CD14-positive monocyte (primary cell): ENCODE measurements at regions not wholly inside any gene's neighbourhood (a gene's known extent, or its start where the extent isn't known, plus 50 kb on each side); places are given as distances from the start of the nearest gene placed in this dataset.

Experiments
- DNase-seq, 3 donors: peaks; one replicate each; pipeline ENCODE4 v3.0.0-alpha.2; 2011 to 2022
- H2AFZ ChIP-seq: 2 replicates; pipeline ENCODE4 v1.6.0; 2012; ENCODE audit warnings: mild to moderate bottlenecking, low read depth, low read length, inconsistent platforms; ENCODE audit not compliant: insufficient read depth, poor library complexity, severe bottlenecking
- H3K27ac ChIP-seq, 2 donors: 1 replicate in 1 of 2; 2 replicates in 1 of 2; pipeline ENCODE4 v1.5.1; 2012 to 2013; ENCODE audit warnings: low read length in 2 of 2, control low read depth in 1 of 2, inconsistent platforms in 1 of 2, low read depth in 1 of 2, mild to moderate bottlenecking in 1 of 2
- H3K27me3 ChIP-seq, 2 donors: one replicate each; pipeline versions ENCODE4 v1.6.0 to v1.6.1; 2011 to 2013; ENCODE audit warnings: low read length in 2 of 2; ENCODE audit not compliant: control insufficient read depth in 2 of 2, insufficient read depth in 2 of 2
- H3K36me3 ChIP-seq, 2 donors: replicated peaks in 1 of 2; 1 replicate in 1 of 2; 2 replicates in 1 of 2; pipeline versions ENCODE4 v1.5.1 to v1.6.1; 2012 to 2013; ENCODE audit warnings: low read length in 2 of 2, control low read depth in 1 of 2, inconsistent platforms in 1 of 2, mild to moderate bottlenecking in 1 of 2; ENCODE audit not compliant: insufficient read depth in 2 of 2, control insufficient read depth in 1 of 2
- H3K4me1 ChIP-seq, 2 donors: 1 replicate in 1 of 2; 2 replicates in 1 of 2; pipeline versions ENCODE4 v1.5.1 to v1.6.1; 2012 to 2013; ENCODE audit warnings: low read length in 2 of 2, control low read depth in 1 of 2, inconsistent platforms in 1 of 2, mild to moderate bottlenecking in 1 of 2, moderate library complexity in 1 of 2; ENCODE audit not compliant: insufficient read depth in 2 of 2, control insufficient read depth in 1 of 2
- H3K4me2 ChIP-seq: replicated peaks from 2 replicates; pipeline ENCODE3; 2012; ENCODE audit warnings: low read length, moderate library complexity, mild to moderate bottlenecking; ENCODE audit not compliant: poor library complexity, severe bottlenecking; ENCODE audit errors: extremely low read depth
- H3K4me3 ChIP-seq, 3 experiments: fragments of 200-600 bp in 1 of 3; sonication (generic) in 1 of 3; replicated peaks in 1 of 3; 1 replicate in 2 of 3; 2 replicates in 1 of 3; pipeline ENCODE4 v1.5.1; 2011 to 2013; ENCODE audit warnings: low read length in 3 of 3, mild to moderate bottlenecking in 3 of 3, control low read depth in 2 of 3, low read depth in 2 of 3, inconsistent platforms in 1 of 3, moderate library complexity in 1 of 3
- H3K79me2 ChIP-seq: 2 replicates; pipeline ENCODE4 v1.6.0; 2012; ENCODE audit warnings: mild to moderate bottlenecking, control low read depth, inconsistent platforms, low read length, moderate library complexity; ENCODE audit not compliant: insufficient read depth
- H3K9ac ChIP-seq: 2 replicates; pipeline ENCODE4 v1.6.0; 2017; ENCODE audit warnings: low read length, mild to moderate bottlenecking; ENCODE audit not compliant: insufficient read depth, poor library complexity, severe bottlenecking
- H3K9me3 ChIP-seq, 2 donors: replicated peaks in 1 of 2; 1 replicate in 1 of 2; 2 replicates in 1 of 2; pipeline versions ENCODE4 v1.5.1 to v1.6.1; 2012 to 2013; ENCODE audit warnings: low read length in 2 of 2, control low read depth in 1 of 2; ENCODE audit not compliant: control insufficient read depth in 1 of 2, insufficient read depth in 1 of 2
- H4K20me1 ChIP-seq: 2 replicates; pipeline ENCODE4 v1.6.0; 2012; ENCODE audit warnings: mild to moderate bottlenecking, low read length, control low read depth, moderate library complexity; ENCODE audit not compliant: insufficient read depth
- H3K27ac Mint-ChIP-seq, 7 donors: one replicate each; pipeline ENCODE4 v1.8.0; 2020; ENCODE audit warnings: mild to moderate bottlenecking in 7 of 7, mixed read lengths in 7 of 7, moderate library complexity in 6 of 7, inconsistent platforms in 2 of 7
- H3K27me3 Mint-ChIP-seq, 3 donors: one replicate each; pipeline ENCODE4 v1.8.0; 2021 to 2022; ENCODE audit warnings: low read depth in 3 of 3, mild to moderate bottlenecking in 3 of 3, mixed read lengths in 3 of 3, moderate library complexity in 3 of 3, inconsistent platforms in 1 of 3
- H3K36me3 Mint-ChIP-seq, 2 donors: one replicate each; pipeline ENCODE4 v1.8.0; 2020; ENCODE audit warnings: mixed read lengths in 2 of 2, inconsistent platforms in 1 of 2, mild to moderate bottlenecking in 1 of 2
- H3K4me1 Mint-ChIP-seq: one replicate; pipeline ENCODE4 v1.8.0; 2020; ENCODE audit warnings: mild to moderate bottlenecking, mixed read lengths
- H3K4me3 Mint-ChIP-seq, 2 donors: one replicate each; pipeline ENCODE4 v1.8.0; 2020; ENCODE audit warnings: mild to moderate bottlenecking in 2 of 2, mixed read lengths in 2 of 2, moderate library complexity in 1 of 2
- H3K9me3 Mint-ChIP-seq, 7 donors: one replicate each; pipeline ENCODE4 v1.8.0; 2020 to 2022; ENCODE audit warnings: mixed read lengths in 7 of 7, mild to moderate bottlenecking in 6 of 7, moderate library complexity in 6 of 7, inconsistent platforms in 2 of 7
- CTCF ChIP-seq: fragments of 200-600 bp; IDR thresholded peaks from one replicate; pipeline ENCODE4 v1.8.0; 2022; ENCODE audit warnings: antibody characterized with exemption, mild to moderate bottlenecking
- WGBS: methylation state at CpG from one replicate; pipeline ENCODE4 v1.1.5; 2013; ENCODE audit warnings: missing lambda C conversion rate; ENCODE audit not compliant: insufficient coverage; 5-methylcytosine and 5-hydroxymethylcytosine counted together
- intact Hi-C, 2 donors: fragments of 100-400 bp; cut with micrococcal nuclease; formaldehyde crosslinking; loops; one replicate each; pipeline versions ENCODE4 v1.15.0 to v1.15.1; 2023

- Mint-ChIP-seq H3K4me3 (no peak overlapping the region), H3K36me3 (no peaks in the 10 kb centered on the region), H3K27ac (no peak overlapping the region), H3K9me3 (peaks cover 7 to 36% (median 13%) of the 10 kb centered on the region in 7 donors), H3K4me1 (no peaks in the 10 kb centered on the region), H3K27me3 (peaks cover 0 to 4% (median 3%) of the 10 kb centered on the region in 3 donors)
- Histone ChIP-seq H3K4me3 (no peak overlapping the region), H3K9ac (no peak overlapping the region), H3K4me1 (no peaks in the 10 kb centered on the region), H2AFZ (no peak overlapping the region), H3K4me2 (no peak overlapping the region), H3K9me3 (peaks cover 7 to 21% of the 10 kb centered on the region in 2 donors), H3K27ac (no peak overlapping the region), H3K27me3 (no peaks in the 10 kb centered on the region), H3K36me3 (no peaks in the 10 kb centered on the region), H3K79me2 (no peaks in the 10 kb centered on the region), H4K20me1 (no peaks in the 10 kb centered on the region)
- intact Hi-C loops = no loop called here
- no peak for DNase-seq
- WGBS = 85% methylated on average over 8 of the region's 11 CpGs
- no peak for TF ChIP-seq CTCF
Observed at GRCh38 chr22:47674600-47674999, 912.1 kb downstream of the TBC1D22A start.

- no peaks in the 10 kb centered on the region for H3K27me3 ChIP-seq
- no peak for TF ChIP-seq CTCF
- no peak for DNase-seq
- H3K36me3 ChIP-seq = no peaks in the 10 kb centered on the region
- no peaks in the 10 kb centered on the region for H3K79me2 ChIP-seq
- Mint-ChIP-seq H3K36me3 (no peaks in the 10 kb centered on the region), H3K9me3 (peaks cover 3 to 33% (median 17%) of the 10 kb centered on the region in 7 donors), H3K4me1 (no peaks in the 10 kb centered on the region), H3K4me3 (no peak overlapping the region), H3K27ac (no peak overlapping the region), H3K27me3 (peaks cover 0 to 4% (median 3%) of the 10 kb centered on the region in 3 donors)
- H3K4me1 ChIP-seq = no peaks in the 10 kb centered on the region
- H3K4me2 ChIP-seq = no peak overlapping the region
- no peak overlapping the region for H3K9ac ChIP-seq
- intact Hi-C loops = no loop called here
- no peak overlapping the region for H3K27ac ChIP-seq
- H2AFZ ChIP-seq = no peak overlapping the region
- WGBS = no CpG with 5 or more reads among the region's 2 CpGs
- H4K20me1 ChIP-seq = no peaks in the 10 kb centered on the region
- H3K4me3 ChIP-seq = no peak overlapping the region
- peaks cover 0 to 23% of the 10 kb centered on the region in 2 donors for H3K9me3 ChIP-seq
Observed at GRCh38 chr22:47673557-47673956, 911.1 kb downstream of the TBC1D22A start.
